ENCODE measurements at regions not wholly inside any gene's neighbourhood (a gene's known extent, or its start where the extent isn't known, plus 50 kb on each side); places are given as distances from the start of the nearest gene placed in this dataset.

GRCh38 chr2:198325359-198325758 lies 521.0 kb downstream of the PLCL1 start:
- TF ChIP-seq, protein P1, sequence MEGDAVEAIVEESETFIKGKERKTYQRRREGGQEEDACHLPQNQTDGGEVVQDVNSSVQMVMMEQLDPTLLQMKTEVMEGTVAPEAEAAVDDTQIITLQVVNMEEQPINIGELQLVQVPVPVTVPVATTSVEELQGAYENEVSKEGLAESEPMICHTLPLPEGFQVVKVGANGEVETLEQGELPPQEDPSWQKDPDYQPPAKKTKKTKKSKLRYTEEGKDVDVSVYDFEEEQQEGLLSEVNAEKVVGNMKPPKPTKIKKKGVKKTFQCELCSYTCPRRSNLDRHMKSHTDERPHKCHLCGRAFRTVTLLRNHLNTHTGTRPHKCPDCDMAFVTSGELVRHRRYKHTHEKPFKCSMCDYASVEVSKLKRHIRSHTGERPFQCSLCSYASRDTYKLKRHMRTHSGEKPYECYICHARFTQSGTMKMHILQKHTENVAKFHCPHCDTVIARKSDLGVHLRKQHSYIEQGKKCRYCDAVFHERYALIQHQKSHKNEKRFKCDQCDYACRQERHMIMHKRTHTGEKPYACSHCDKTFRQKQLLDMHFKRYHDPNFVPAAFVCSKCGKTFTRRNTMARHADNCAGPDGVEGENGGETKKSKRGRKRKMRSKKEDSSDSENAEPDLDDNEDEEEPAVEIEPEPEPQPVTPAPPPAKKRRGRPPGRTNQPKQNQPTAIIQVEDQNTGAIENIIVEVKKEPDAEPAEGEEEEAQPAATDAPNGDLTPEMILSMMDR (IDR thresholded peaks at IDR 0.05; ENCODE audit: low read depth, low read length): no peak
- no peak for TF ChIP-seq EZH2phosphoT487 (IDR thresholded peaks at IDR 0.05; ENCODE audit: low read depth)

All from OCI-LY3 (cell line).